ENCODE measurements at regions not wholly inside any gene's neighbourhood (a gene's known extent, or its start where the extent isn't known, plus 50 kb on each side); places are given as distances from the start of the nearest gene placed in this dataset.

DNA sequence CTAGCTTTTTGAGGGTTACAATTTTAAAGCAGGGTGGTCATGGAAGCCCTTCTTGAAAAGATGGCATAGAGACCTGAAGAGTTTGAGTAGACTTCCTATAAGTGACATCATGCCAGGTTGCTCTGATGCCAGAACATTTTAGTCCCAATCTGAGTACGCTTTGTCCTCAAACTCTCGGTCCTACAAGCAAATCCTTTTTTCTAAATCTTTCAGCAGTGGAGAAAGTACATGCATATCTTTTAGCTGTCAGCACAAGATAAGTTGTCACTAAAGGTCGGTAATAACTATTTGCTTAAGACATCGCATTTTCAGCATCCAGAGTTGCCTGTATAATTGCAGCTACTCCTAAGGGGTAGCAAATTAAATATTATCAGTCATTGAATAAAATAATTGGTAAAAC lies 140.4 kb downstream of the ATP6V1G3 start:
- TF ChIP-seq CTCF (IDR thresholded peaks at IDR 0.05) (no peak), POLR2A (IDR thresholded peaks at IDR 0.05) (no peak), EP300 (IDR thresholded peaks at IDR 0.05) (no peak), POLR2AphosphoS5 (IDR thresholded peaks at IDR 0.05) (no peak)
